Fibroblast of mammary gland (primary cell): ENCODE measurements at regions not wholly inside any gene's neighbourhood (a gene's known extent, or its start where the extent isn't known, plus 50 kb on each side); places are given as distances from the start of the nearest gene placed in this dataset.

Source experiments
- DNase-seq: peaks from one replicate; pipeline ENCODE4 v3.0.0-alpha.2; 2010; ENCODE audit warnings: low read depth
- H3K4me3 ChIP-seq: 2 replicates; pipeline ENCODE4 v1.5.1; 2011; ENCODE audit warnings: low read depth, mild to moderate bottlenecking, low read length, moderate library complexity; ENCODE audit not compliant: control insufficient read depth
- CTCF ChIP-seq: conservative IDR thresholded peaks from 2 replicates; pipeline ENCODE4 v1.5.1; 2011; ENCODE audit warnings: low read depth, low read length, inconsistent platforms; ENCODE audit not compliant: control insufficient read depth, insufficient read depth

- H3K4me3 ChIP-seq = no peak overlapping the region
Observed at GRCh38 chr17:79255456-79255855, 180.8 kb downstream of the ENGASE start.

GRCh38 chr17:79255046-79255445 is 180.4 kb downstream of the ENGASE start:
- TF ChIP-seq CTCF = no peak
- no peak overlapping the region for H3K4me3 ChIP-seq
- DNase-seq = no peak

More at GRCh38 chr17:79255456-79255855, 180.8 kb downstream of the ENGASE start:
- no peak for DNase-seq
- TF ChIP-seq CTCF = no peak

GRCh38 chr17:79252886-79253285 is 178.3 kb downstream of the ENGASE start:
- no peak for TF ChIP-seq CTCF
- no peak for DNase-seq
- H3K4me3 ChIP-seq = no peak overlapping the region

- H3K4me3 ChIP-seq = no peak overlapping the region
- DNase-seq = no peak
- no peak for TF ChIP-seq CTCF
Observed at GRCh38 chr17:79251824-79252223, 177.2 kb downstream of the ENGASE start.

- no peak overlapping the region for H3K4me3 ChIP-seq
- TF ChIP-seq CTCF = no peak
- no peak for DNase-seq
Observed at GRCh38 chr17:79249929-79250521, 175.4 kb downstream of the ENGASE start.

- no peak for DNase-seq
- no peak for TF ChIP-seq CTCF
- H3K4me3 ChIP-seq = no peak overlapping the region
Observed at GRCh38 chr17:79248843-79249493, 174.3 kb downstream of the ENGASE start.
